Smooth muscle cell (in vitro differentiated cells): ENCODE measurements at regions not wholly inside any gene's neighbourhood (a gene's known extent, or its start where the extent isn't known, plus 50 kb on each side); places are given as distances from the start of the nearest gene placed in this dataset.

Experiments
- DNase-seq: peaks from one replicate; lab custom pipeline; 2025; ENCODE audit not compliant: unreplicated experiment; lab: John Stamatoyannopoulos, UW
- H2AFZ ChIP-seq: fragments of 200-600 bp; sonication (generic); 2 replicates; pipeline ENCODE4 v1.6.0; 2016; ENCODE audit warnings: antibody characterized with exemption, low read depth, mild to moderate bottlenecking
- H3F3A ChIP-seq: fragments of 200-600 bp; sonication (generic); 2 replicates; pipeline ENCODE4 v1.6.0; 2017; ENCODE audit warnings: antibody characterized with exemption, low read depth
- H3K27ac ChIP-seq: fragments of 200-600 bp; sonication (generic); 2 replicates; pipeline ENCODE4 v1.5.1; 2016; ENCODE audit warnings: low read depth, mild to moderate bottlenecking
- H3K27me3 ChIP-seq: fragments of 200-600 bp; sonication (generic); 2 replicates; pipeline ENCODE4 v1.6.1; 2016; ENCODE audit warnings: low read depth, mild to moderate bottlenecking
- H3K36me3 ChIP-seq: fragments of 200-600 bp; sonication (generic); 2 replicates; pipeline ENCODE4 v1.5.1; 2016; ENCODE audit warnings: low read depth
- H3K4me1 ChIP-seq: fragments of 200-600 bp; sonication (generic); 2 replicates; pipeline ENCODE4 v1.5.1; 2016; ENCODE audit warnings: low read depth
- H3K4me2 ChIP-seq: fragments of 200-600 bp; sonication (generic); 2 replicates; pipeline ENCODE4 v1.6.0; 2016; ENCODE audit warnings: mild to moderate bottlenecking
- H3K4me3 ChIP-seq: fragments of 200-600 bp; sonication (generic); 2 replicates; pipeline ENCODE4 v1.5.1; 2016; ENCODE audit warnings: mild to moderate bottlenecking
- H3K79me2 ChIP-seq: fragments of 200-600 bp; sonication (generic); 2 replicates; pipeline ENCODE4 v1.6.0; 2016; ENCODE audit warnings: low read depth, mild to moderate bottlenecking
- H3K9ac ChIP-seq: fragments of 200-600 bp; sonication (generic); 2 replicates; pipeline ENCODE4 v1.6.0; 2016; ENCODE audit warnings: low read depth
- H3K9me3 ChIP-seq: fragments of 200-600 bp; sonication (generic); replicated peaks from 2 replicates; pipeline ENCODE4 v1.5.1; 2016; ENCODE audit warnings: low read depth
- H4K20me1 ChIP-seq: fragments of 200-600 bp; sonication (generic); 2 replicates; pipeline ENCODE4 v1.6.0; 2016; ENCODE audit warnings: low read depth
- CTCF ChIP-seq: fragments of 200-600 bp; sonication (generic); IDR thresholded peaks from 2 replicates; pipeline ENCODE4 v1.5.1; 2017; ENCODE audit warnings: borderline replicate concordance, mild to moderate bottlenecking, antibody characterized with exemption; ENCODE audit not compliant: insufficient read depth, poor library complexity, severe bottlenecking
- WGBS: methylation state at CpG from one replicate; pipeline ENCODE4 v1.1.7; 2016; ENCODE audit warnings: low lambda C conversion rate; 5-methylcytosine and 5-hydroxymethylcytosine counted together

DNA sequence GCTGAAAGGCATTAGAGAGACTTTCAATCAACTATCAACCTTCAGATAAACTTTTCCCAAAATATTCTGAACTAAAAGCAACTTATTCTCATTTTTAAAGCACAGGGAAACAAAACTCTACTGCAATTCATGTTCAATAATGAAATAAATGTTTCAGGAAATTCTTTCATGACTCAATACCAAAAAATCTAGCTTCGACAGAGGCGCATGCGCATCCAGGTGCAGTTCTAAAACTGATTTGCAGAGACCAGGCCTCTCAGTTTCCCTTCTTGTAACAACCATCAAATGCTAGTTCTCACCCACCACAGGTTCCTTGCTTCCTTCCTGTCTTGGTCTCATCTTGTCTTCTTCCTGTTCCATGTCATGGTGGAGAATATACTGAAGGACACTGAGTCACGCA lies 55.3 kb upstream of the NRBF2 start:
- no peak for DNase-seq
- no peak overlapping the region for H3K9ac ChIP-seq
- H3K79me2 ChIP-seq = no peaks in the 10 kb centered on the region
- H3K4me2 ChIP-seq = no peak overlapping the region
- no peak for TF ChIP-seq CTCF
- H2AFZ ChIP-seq = no peak overlapping the region
- H3F3A ChIP-seq = no peaks in the 10 kb centered on the region
- no peak overlapping the region for H3K4me3 ChIP-seq
- H3K27ac ChIP-seq = no peak overlapping the region
- H3K9me3 ChIP-seq = no peaks in the 10 kb centered on the region
- WGBS = 96% methylated on average over 4 of the region's 4 CpGs
- H4K20me1 ChIP-seq = no peaks in the 10 kb centered on the region
- H3K4me1 ChIP-seq = no peaks in the 10 kb centered on the region
- H3K27me3 ChIP-seq = no peaks in the 10 kb centered on the region
- no peaks in the 10 kb centered on the region for H3K36me3 ChIP-seq

DNA sequence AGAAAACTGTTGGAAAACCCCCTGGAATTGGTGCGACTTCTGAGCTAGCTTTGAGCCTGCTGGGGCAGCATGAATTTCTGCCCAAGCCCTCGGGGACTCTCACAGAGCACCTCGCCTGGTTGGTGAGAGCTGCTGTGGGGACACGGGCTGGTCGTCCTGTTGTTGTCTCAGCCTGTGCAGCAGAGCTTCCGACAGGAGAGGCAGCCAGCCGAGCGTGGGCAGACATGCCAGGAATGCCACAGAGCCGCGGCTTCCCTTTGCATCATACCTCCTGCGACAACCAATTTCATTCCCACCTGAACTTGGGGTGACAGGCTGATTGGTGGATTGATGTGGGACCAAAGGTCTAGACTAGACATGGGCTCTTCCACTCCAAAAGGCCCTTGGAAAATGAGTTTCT lies 60.2 kb upstream of the NRBF2 start:
- H3K79me2 ChIP-seq = no peaks in the 10 kb centered on the region
- H3K4me1 ChIP-seq = no peaks in the 10 kb centered on the region
- H3K27ac ChIP-seq = no peak overlapping the region
- H3K36me3 ChIP-seq = no peaks in the 10 kb centered on the region
- H3K9me3 ChIP-seq = no peaks in the 10 kb centered on the region
- DNase-seq = no peak
- H3F3A ChIP-seq = no peaks in the 10 kb centered on the region
- H4K20me1 ChIP-seq = no peaks in the 10 kb centered on the region
- H3K27me3 ChIP-seq = no peaks in the 10 kb centered on the region
- H3K4me3 ChIP-seq = no peak overlapping the region
- TF ChIP-seq CTCF = no peak
- no peak overlapping the region for H3K9ac ChIP-seq
- H2AFZ ChIP-seq = no peak overlapping the region
- H3K4me2 ChIP-seq = no peak overlapping the region
- WGBS = 81% methylated on average over 11 of the region's 11 CpGs

- H3K27me3 ChIP-seq = no peaks in the 10 kb centered on the region
Measured at GRCh38 chr10:63071145-63071544, 62.0 kb upstream of the NRBF2 start.

More at GRCh38 chr10:63071145-63071544, 62.0 kb upstream of the NRBF2 start:
- Histone ChIP-seq H3K4me2 (no peak overlapping the region), H3K79me2 (no peaks in the 10 kb centered on the region), H3K9me3 (no peaks in the 10 kb centered on the region), H2AFZ (no peak overlapping the region), H3K27ac (no peak overlapping the region), H3K9ac (no peak overlapping the region), H3K4me3 (no peak overlapping the region), H3K4me1 (no peaks in the 10 kb centered on the region), H3F3A (no peaks in the 10 kb centered on the region), H4K20me1 (no peaks in the 10 kb centered on the region), H3K36me3 (no peaks in the 10 kb centered on the region)
- no peak for TF ChIP-seq CTCF
- 95% methylated on average over 11 of the region's 11 CpGs for WGBS
- DNase-seq = no peak
